GM21786 (cell line): ENCODE measurements at regions not wholly inside any gene's neighbourhood (a gene's known extent, or its start where the extent isn't known, plus 50 kb on each side); places are given as distances from the start of the nearest gene placed in this dataset.
"Not testable (repeated sequence)": the region's sequence is repeated elsewhere in the genome, so short reads cannot be mapped to it uniquely, and the experiment has no call there.

Experiments
- ATAC-seq: cut with Tn5 transposase; IDR thresholded peaks from one replicate; pipeline ENCODE4 v1.9.1; 2021; ENCODE audit not compliant: unreplicated experiment

- no peak for ATAC-seq
Observed at GRCh38 chr2:88859461-88859860, 168.0 kb downstream of the RPIA start.

- ATAC-seq, result no peak
Observed at GRCh38 chr2:88860421-88861075, 169.1 kb downstream of the RPIA start.

- ATAC-seq, result no peak
Observed at GRCh38 chr2:88865801-88866371, 174.4 kb downstream of the RPIA start.

- ATAC-seq, result no peak
Observed at GRCh38 chr2:88866756-88867155, 175.3 kb downstream of the RPIA start.

- ATAC-seq, result no peak
Observed at GRCh38 chr2:88868861-88869260, 177.4 kb downstream of the RPIA start.

- ATAC-seq, result no peak
Observed at GRCh38 chr2:88870267-88870839, 178.9 kb downstream of the RPIA start.

- ATAC-seq, result no peak
Observed at GRCh38 chr2:88871336-88871735, 179.9 kb downstream of the RPIA start.

- ATAC-seq, result no peak
Observed at GRCh38 chr2:88873620-88874019, 182.1 kb downstream of the RPIA start.

- no peak for ATAC-seq
Observed at GRCh38 chr2:88874063-88874657, 182.7 kb downstream of the RPIA start.

- no peak for ATAC-seq
Observed at GRCh38 chr2:88875736-88876135, 184.3 kb downstream of the RPIA start.

GRCh38 chr2:88880441-88880953 lies 189.0 kb downstream of the RPIA start:
- peak; percentile 54 for ATAC-seq

- ATAC-seq, result peak; percentile 48
Observed at GRCh38 chr2:88885275-88885674, 193.8 kb downstream of the RPIA start.

GRCh38 chr2:88885679-88886416 lies 194.4 kb downstream of the RPIA start:
- no peak for ATAC-seq

- ATAC-seq, result not testable (repeated sequence)
Observed at GRCh38 chr2:88887466-88887865, 196.0 kb downstream of the RPIA start.

GRCh38 chr2:88892207-88892606 lies 200.7 kb downstream of the RPIA start:
- ATAC-seq, result no peak

GRCh38 chr2:88892788-88893187 lies 201.3 kb downstream of the RPIA start:
- ATAC-seq, result no peak

GRCh38 chr2:88896971-88897370 lies 205.5 kb downstream of the RPIA start:
- ATAC-seq, result no peak

- ATAC-seq, result no peak
Observed at GRCh38 chr2:88897715-88898114, 206.2 kb downstream of the RPIA start.

- ATAC-seq, result no peak
Observed at GRCh38 chr2:88903749-88904353, 212.4 kb downstream of the RPIA start.

GRCh38 chr2:88913280-88913679 lies 221.8 kb downstream of the RPIA start:
- ATAC-seq, result no peak
